ENCODE measurements at regions not wholly inside any gene's neighbourhood (a gene's known extent, or its start where the extent isn't known, plus 50 kb on each side); places are given as distances from the start of the nearest gene placed in this dataset.

- no peak for TF ChIP-seq POLR2A (IDR thresholded peaks at IDR 0.05; ENCODE audit: low read depth)
- TF ChIP-seq CTCF (IDR thresholded peaks at IDR 0.05), result no peak
- no peak for TF ChIP-seq POLR2AphosphoS5 (IDR thresholded peaks at IDR 0.05)
These were observed 429.3 kb upstream of the SULF2 start for GRCh38 chr20:48214601-48215000.
